ENCODE measurements at regions not wholly inside any gene's neighbourhood (a gene's known extent, or its start where the extent isn't known, plus 50 kb on each side); places are given as distances from the start of the nearest gene placed in this dataset.

DNA sequence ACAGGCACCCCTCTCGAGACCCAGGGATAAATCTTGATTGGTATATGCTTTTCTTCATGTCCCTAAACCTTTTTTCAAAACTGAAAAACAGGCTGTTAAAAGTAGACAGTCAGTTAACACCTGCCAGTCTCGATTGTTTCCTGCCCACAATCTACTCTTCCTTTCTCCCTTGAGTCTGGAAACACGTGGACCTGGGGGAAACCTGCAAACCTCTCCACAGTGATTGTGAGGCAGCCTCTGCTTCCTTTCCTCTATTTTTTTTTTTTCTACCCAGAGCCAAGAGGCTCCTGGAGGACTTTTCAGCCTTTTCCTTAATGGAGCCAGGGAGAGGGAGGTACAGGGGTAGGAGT, 69.4 kb upstream of the CLMP start:
- TF ChIP-seq, protein P1, sequence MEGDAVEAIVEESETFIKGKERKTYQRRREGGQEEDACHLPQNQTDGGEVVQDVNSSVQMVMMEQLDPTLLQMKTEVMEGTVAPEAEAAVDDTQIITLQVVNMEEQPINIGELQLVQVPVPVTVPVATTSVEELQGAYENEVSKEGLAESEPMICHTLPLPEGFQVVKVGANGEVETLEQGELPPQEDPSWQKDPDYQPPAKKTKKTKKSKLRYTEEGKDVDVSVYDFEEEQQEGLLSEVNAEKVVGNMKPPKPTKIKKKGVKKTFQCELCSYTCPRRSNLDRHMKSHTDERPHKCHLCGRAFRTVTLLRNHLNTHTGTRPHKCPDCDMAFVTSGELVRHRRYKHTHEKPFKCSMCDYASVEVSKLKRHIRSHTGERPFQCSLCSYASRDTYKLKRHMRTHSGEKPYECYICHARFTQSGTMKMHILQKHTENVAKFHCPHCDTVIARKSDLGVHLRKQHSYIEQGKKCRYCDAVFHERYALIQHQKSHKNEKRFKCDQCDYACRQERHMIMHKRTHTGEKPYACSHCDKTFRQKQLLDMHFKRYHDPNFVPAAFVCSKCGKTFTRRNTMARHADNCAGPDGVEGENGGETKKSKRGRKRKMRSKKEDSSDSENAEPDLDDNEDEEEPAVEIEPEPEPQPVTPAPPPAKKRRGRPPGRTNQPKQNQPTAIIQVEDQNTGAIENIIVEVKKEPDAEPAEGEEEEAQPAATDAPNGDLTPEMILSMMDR (IDR thresholded peaks at IDR 0.05), result no peak
- TF ChIP-seq POLR2A (IDR thresholded peaks at IDR 0.05), result no peak

Data from thyroid gland (tissue), 4 donors.